Psoas muscle (tissue), 7 donors: ENCODE measurements at regions not wholly inside any gene's neighbourhood (a gene's known extent, or its start where the extent isn't known, plus 50 kb on each side); places are given as distances from the start of the nearest gene placed in this dataset.

Source experiments
- ATAC-seq, 4 donors: fragments of 200-7000 bp; cut with Tn5 transposase; one replicate each; pipeline ENCODE4 v1.9.1; 2020; ENCODE audit warnings: moderate library complexity in 3 of 4, mild to moderate bottlenecking in 2 of 4
- DNase-seq, 2 donors: peaks; one replicate each; pipeline ENCODE4 v3.0.0-alpha.2; 2020
- H3K27ac ChIP-seq: fragments of 200-600 bp; one replicate; pipeline ENCODE4 v1.8.0; 2022
- H3K27me3 ChIP-seq, 3 donors: fragments of 200-600 bp in 1 of 3; one replicate each; pipeline versions ENCODE4 v1.6.1 to v1.8.0; 2013 to 2022; ENCODE audit warnings: low read length in 2 of 3, mild to moderate bottlenecking in 2 of 3, moderate library complexity in 1 of 3; ENCODE audit not compliant: insufficient read depth in 3 of 3
- H3K36me3 ChIP-seq, 2 donors: fragments of 200-600 bp in 1 of 2; one replicate each; pipeline versions ENCODE4 v1.6.1 to v1.8.0; 2013 to 2022; ENCODE audit warnings: low read depth in 1 of 2, mild to moderate bottlenecking in 1 of 2, moderate library complexity in 1 of 2; ENCODE audit not compliant: insufficient read depth in 1 of 2
- H3K4me1 ChIP-seq: fragments of 200-600 bp; one replicate; pipeline ENCODE4 v1.8.0; 2022
- H3K4me3 ChIP-seq: fragments of 200-600 bp; one replicate; pipeline ENCODE4 v1.8.0; 2022; ENCODE audit warnings: mild to moderate bottlenecking
- H3K9me3 ChIP-seq: fragments of 200-600 bp; one replicate; pipeline ENCODE4 v1.8.0; 2022
- WGBS, 3 donors: extraction: QIAGEN DNeasy Blood & Tissue Kit; methylation state at CpG; one replicate each; pipeline versions ENCODE4 v1.1.6 to v1.1.7; 2013; 5-methylcytosine and 5-hydroxymethylcytosine counted together
- intact Hi-C, 2 donors: fragments of 100-400 bp; cut with DNase I; formaldehyde crosslinking; loops; one replicate each; pipeline versions ENCODE4 v1.11.0 to v1.14.2; 2022
- TF ChIP-seq, protein P1 (sequence below): fragments of 200-600 bp; IDR thresholded peaks from one replicate; pipeline ENCODE4 v1.8.0; 2022; ENCODE audit warnings: antibody characterized with exemption
- donor health status: healthy with polysubstance abuse.
- donor health status: DM: no; HTN: no; CAD: no; lungs with moderate emphysema.
- donor health status: Bipolar disorder and iron deficiency.
- donor health status: healthy.
- donor health status: DM: yes; HTN: yes; CAD: no.
- donor health status: DM: no; HTN: no; CAD: no.
- donor health status: DM: yes; HTN: yes; CAD: no.

DNA sequence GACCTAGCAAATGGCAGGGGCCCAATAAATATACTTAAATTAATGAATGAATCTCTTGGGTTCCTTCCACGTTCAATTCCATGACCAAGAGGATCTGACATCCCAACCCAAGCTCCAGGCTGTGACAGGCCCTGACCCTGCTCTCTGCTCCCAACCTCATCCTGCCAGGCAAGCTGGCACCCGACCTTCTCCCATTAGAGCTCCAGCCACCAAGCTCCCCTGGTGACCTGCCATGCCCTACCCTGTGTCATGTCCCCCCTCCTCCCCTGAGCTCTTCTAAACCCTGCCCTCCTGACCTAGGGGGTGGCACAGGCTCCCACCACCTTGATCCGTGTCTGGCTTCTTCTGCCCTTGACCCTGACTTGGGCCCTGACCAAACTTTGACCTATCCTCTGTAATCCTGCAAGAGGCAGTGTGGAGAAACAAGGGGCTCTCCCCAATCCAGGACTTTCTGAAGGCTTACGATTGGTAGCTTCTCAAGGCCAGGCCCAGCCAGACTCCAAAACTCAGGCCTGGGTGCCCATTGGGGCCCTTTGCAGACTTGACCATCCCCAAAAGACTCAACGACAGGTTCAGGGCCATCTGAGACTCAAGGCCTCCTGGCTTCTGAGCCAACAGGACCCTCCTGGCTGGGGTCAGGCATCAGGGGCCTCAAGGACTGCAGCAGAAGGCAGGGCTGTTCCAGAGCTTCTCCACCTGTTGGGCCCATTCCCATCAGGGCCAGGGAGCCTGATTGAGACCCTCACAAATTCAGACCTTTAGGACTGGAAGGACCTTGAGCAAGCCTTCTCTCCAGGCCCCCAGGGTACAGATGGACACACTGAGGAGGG, 249.0 kb downstream of the PTPRU start:
- ATAC-seq (no peak), DNase-seq (no peak)
- intact Hi-C loops = no loop called here
- TF ChIP-seq, protein P1, sequence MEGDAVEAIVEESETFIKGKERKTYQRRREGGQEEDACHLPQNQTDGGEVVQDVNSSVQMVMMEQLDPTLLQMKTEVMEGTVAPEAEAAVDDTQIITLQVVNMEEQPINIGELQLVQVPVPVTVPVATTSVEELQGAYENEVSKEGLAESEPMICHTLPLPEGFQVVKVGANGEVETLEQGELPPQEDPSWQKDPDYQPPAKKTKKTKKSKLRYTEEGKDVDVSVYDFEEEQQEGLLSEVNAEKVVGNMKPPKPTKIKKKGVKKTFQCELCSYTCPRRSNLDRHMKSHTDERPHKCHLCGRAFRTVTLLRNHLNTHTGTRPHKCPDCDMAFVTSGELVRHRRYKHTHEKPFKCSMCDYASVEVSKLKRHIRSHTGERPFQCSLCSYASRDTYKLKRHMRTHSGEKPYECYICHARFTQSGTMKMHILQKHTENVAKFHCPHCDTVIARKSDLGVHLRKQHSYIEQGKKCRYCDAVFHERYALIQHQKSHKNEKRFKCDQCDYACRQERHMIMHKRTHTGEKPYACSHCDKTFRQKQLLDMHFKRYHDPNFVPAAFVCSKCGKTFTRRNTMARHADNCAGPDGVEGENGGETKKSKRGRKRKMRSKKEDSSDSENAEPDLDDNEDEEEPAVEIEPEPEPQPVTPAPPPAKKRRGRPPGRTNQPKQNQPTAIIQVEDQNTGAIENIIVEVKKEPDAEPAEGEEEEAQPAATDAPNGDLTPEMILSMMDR = no peak
- Histone ChIP-seq H3K9me3 (no peaks in the 10 kb centered on the region), H3K27ac (no peak overlapping the region), H3K4me3 (no peak overlapping the region), H3K4me1 (no peaks in the 10 kb centered on the region), H3K36me3 (no peaks in the 10 kb centered on the region), H3K27me3 (peaks cover 0 to 12% (median 6%) of the 10 kb centered on the region in 3 donors)
- 85 to 88% (median 88%) methylated on average over 5 of the region's 5 CpGs for WGBS, 3 donors

DNA sequence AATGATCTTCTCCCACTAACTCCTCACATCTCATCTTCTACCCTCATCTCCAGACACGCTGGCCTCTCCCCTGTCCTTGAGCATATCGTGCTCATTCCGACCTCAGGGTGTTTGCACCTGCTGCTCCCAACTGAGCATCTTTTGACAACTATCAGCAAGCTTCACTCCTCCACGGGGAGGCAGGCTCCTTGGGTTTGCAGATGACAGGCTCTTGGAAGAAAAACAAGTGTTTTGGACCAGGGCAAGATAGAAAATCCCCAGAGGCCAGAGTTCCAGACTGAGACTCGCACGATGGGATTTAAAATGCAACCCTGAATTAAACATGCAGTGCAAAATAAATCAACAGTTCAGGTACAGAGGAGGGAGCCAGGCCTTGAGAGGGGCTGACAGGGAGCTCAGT, 246.7 kb downstream of the PTPRU start:
- TF ChIP-seq, protein P1 = no peak
- H3K27ac ChIP-seq = no peak overlapping the region
- no peak for ATAC-seq
- no peak overlapping the region for H3K4me3 ChIP-seq
- 36 to 43% (median 38%) methylated on average over 6 of the region's 6 CpGs for WGBS, 3 donors
- no peaks in the 10 kb centered on the region for H3K9me3 ChIP-seq
- H3K27me3 ChIP-seq = peaks cover 4 to 30% (median 8%) of the 10 kb centered on the region in 3 donors
- H3K36me3 ChIP-seq = no peaks in the 10 kb centered on the region
- intact Hi-C loops = no loop called here
- no peak for DNase-seq
- no peaks in the 10 kb centered on the region for H3K4me1 ChIP-seq

DNA sequence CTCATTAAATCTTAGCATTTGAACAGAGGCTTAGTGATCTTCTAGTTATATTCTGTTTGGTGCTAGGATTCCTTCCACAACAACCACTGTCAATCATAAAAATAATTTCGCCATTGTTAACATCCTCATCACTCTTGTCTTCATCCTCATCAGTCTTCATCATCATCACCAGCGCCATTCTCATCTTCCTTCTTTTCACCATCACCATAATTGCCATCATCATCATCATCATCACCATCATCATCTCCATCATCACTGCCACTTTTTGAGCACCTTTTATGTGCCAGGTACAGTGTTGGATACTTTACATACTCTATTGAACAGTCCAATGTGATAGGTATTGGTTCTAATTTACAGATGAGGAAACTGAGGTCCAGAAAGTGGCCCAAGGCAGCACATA, 245.7 kb downstream of the PTPRU start:
- Histone ChIP-seq H3K9me3 (no peaks in the 10 kb centered on the region), H3K27me3 (peaks cover 4 to 37% (median 12%) of the 10 kb centered on the region in 3 donors), H3K4me3 (no peak overlapping the region), H3K27ac (no peak overlapping the region), H3K4me1 (no peaks in the 10 kb centered on the region), H3K36me3 (no peaks in the 10 kb centered on the region)
- 83 to 91% (median 87%) methylated on average over 2 of the region's 2 CpGs for WGBS, 3 donors
- intact Hi-C loops = no loop called here
- TF ChIP-seq, protein P1 = no peak
- no peak for ATAC-seq
- no peak for DNase-seq

DNA sequence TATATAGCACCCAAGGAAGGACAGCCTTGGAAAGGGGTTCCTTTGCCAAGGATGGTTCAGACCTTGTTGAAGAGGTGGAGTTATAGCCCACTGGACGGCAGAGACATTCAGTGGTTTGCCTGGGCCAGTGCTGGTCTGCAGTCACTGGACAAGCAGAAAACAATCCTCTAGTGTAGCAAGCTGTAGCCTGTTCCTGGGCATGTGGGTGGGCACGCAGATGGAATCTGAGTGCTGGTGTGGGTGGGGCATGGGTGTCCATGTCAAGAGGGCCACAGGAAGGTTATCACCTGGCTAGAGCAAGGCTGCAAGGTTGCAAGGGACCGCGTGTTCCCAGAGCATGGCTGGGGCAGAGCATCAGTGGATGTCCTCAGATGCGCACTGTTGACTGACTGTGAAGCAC, 244.7 kb downstream of the PTPRU start:
- Histone ChIP-seq H3K27me3 (peaks cover 4 to 36% (median 12%) of the 10 kb centered on the region in 3 donors), H3K9me3 (no peaks in the 10 kb centered on the region), H3K36me3 (no peaks in the 10 kb centered on the region), H3K4me1 (no peaks in the 10 kb centered on the region), H3K4me3 (no peak overlapping the region), H3K27ac (no peak overlapping the region)
- DNase-seq = no peak
- TF ChIP-seq, protein P1 = no peak
- 71 to 75% (median 71%) methylated on average over 5 of the region's 5 CpGs for WGBS, 3 donors
- intact Hi-C loops = no loop called here
- no peak for ATAC-seq
